Transverse colon (tissue), 3 donors: ENCODE measurements at regions not wholly inside any gene's neighbourhood (a gene's known extent, or its start where the extent isn't known, plus 50 kb on each side); places are given as distances from the start of the nearest gene placed in this dataset.

ENCODE experiments used
- CTCF ChIP-seq, 5 experiments: fragments of 200-600 bp in 3 of 5; fragments of 450-650 bp in 2 of 5; sonication (generic) in 3 of 5; IDR thresholded peaks; 1 replicate in 2 of 5; 2 replicates in 3 of 5; pipeline ENCODE4 v1.5.1; 2016 to 2017; ENCODE audit warnings: antibody characterized with exemption in 5 of 5, inconsistent platforms in 3 of 5, mild to moderate bottlenecking in 2 of 5, moderate library complexity in 1 of 5
- EP300 ChIP-seq: sonication (generic); formaldehyde crosslinking; IDR thresholded peaks from one replicate; pipeline ENCODE4 v1.6.1; 2017; ENCODE audit warnings: antibody characterized with exemption, low read depth
- POLR2A ChIP-seq: fragments of 450-650 bp; IDR thresholded peaks from one replicate; pipeline ENCODE4 v1.6.1; 2016; ENCODE audit warnings: antibody characterized with exemption, mild to moderate bottlenecking, moderate library complexity

- no peak for TF ChIP-seq CTCF (IDR thresholded peaks at IDR 0.05)
- no peak for TF ChIP-seq POLR2A
- no peak for TF ChIP-seq EP300
These were observed 163.6 kb upstream of the NAV3 start for GRCh38 chr12:77667101-77667500.
